K562 (cell line): ENCODE measurements at regions not wholly inside any gene's neighbourhood (a gene's known extent, or its start where the extent isn't known, plus 50 kb on each side); places are given as distances from the start of the nearest gene placed in this dataset.

Experiments used
- ATAC-seq: fragments of 200-7000 bp; cut with Tn5 transposase; 3 replicates; pipeline ENCODE4 v1.9.1; 2020; ENCODE audit warnings: moderate library complexity
- BruUV-seq: library from RNA; stranded (reverse); fragments of 400-500 nt; replicated peaks from 2 replicates; lab custom pipeline; 2021; lab: Mats Ljungman, UMichigan
- CTCF ChIA-PET: fragments of 300-600 bp; formaldehyde crosslinking; extraction: SDS; loops from one replicate; lab custom pipeline; 2021; ENCODE audit warnings: low intra/inter-chr PET ratio; lab: Yijun Ruan, JAX
- POLR2A ChIA-PET: fragments of 300-600, 350-650 bp; sonication (Branson Sonifier 250); formaldehyde crosslinking; extraction: SDS; loops from one replicate; lab custom pipeline; 2021; ENCODE audit warnings: antibody characterized with exemption, inconsistent platforms; lab: Yijun Ruan, JAX
- DNase-seq, 4 experiments: peaks; one replicate each; pipeline versions ENCODE4 v3.0.0 to v3.0.0-alpha.2; 2011 to 2018; ENCODE audit warnings: low spot score in 3 of 4, mixed read lengths in 3 of 4; ENCODE audit errors: extremely low read depth in 1 of 4
- FAIRE-seq: peaks from 2 replicates; lab custom pipeline; 2011; peaks lifted over from hg19 to GRCh38; lab: Jason Lieb, UNC
- H2AFZ ChIP-seq: 2 replicates; pipeline ENCODE4 v1.6.0; 2011; ENCODE audit warnings: low read depth, low read length, control low read depth, inconsistent platforms
- H3K27ac ChIP-seq: fragments of 200-600 bp; 3 replicates; pipeline ENCODE4 v1.8.0; 2011; ENCODE audit warnings: low read depth, mild to moderate bottlenecking, control low read depth, inconsistent platforms, low read length, moderate library complexity, mixed read lengths; ENCODE audit errors: extremely low read depth
- H3K27me3 ChIP-seq, 2 experiments: fragments of 300-600 bp in 1 of 2; 2 replicates in 1 of 2; 3 replicates in 1 of 2; pipeline versions ENCODE4 v1.6.0 to v1.8.0; 2011; ENCODE audit warnings: inconsistent platforms in 2 of 2, low read length in 2 of 2, mild to moderate bottlenecking in 1 of 2, mixed read lengths in 1 of 2, moderate library complexity in 1 of 2; ENCODE audit not compliant: control insufficient read depth in 2 of 2, insufficient read depth in 2 of 2
- H3K36me3 ChIP-seq: fragments of 300-600 bp; 3 replicates; pipeline ENCODE4 v1.8.0; 2011; ENCODE audit warnings: mild to moderate bottlenecking, low read length, inconsistent platforms; ENCODE audit not compliant: control insufficient read depth, insufficient read depth
- H3K4me1 ChIP-seq, 2 experiments: fragments of 200-600 bp in 1 of 2; replicated peaks in 1 of 2; 2 replicates in 1 of 2; 3 replicates in 1 of 2; pipeline versions ENCODE4 v1.5.1 to v1.8.0; 2011; ENCODE audit warnings: inconsistent platforms in 2 of 2, low read length in 2 of 2, mild to moderate bottlenecking in 1 of 2, mixed read lengths in 1 of 2, moderate library complexity in 1 of 2; ENCODE audit not compliant: control insufficient read depth in 2 of 2, insufficient read depth in 2 of 2
- H3K4me2 ChIP-seq: 2 replicates; pipeline ENCODE4 v1.6.1; 2011; ENCODE audit warnings: low read length, control low read depth, inconsistent platforms, mixed read lengths; ENCODE audit not compliant: insufficient read depth
- H3K4me3 ChIP-seq: fragments of 200-600 bp; sonication (generic), shearing (Covaris generic); 2 replicates; pipeline ENCODE4 v1.5.1; 2016; ENCODE audit warnings: control low read depth, inconsistent platforms
- H3K79me2 ChIP-seq: fragments of 200-600 bp; 3 replicates; pipeline ENCODE4 v1.8.0; 2011; ENCODE audit warnings: low read length, inconsistent platforms; ENCODE audit not compliant: control insufficient read depth, insufficient read depth
- H3K9ac ChIP-seq, 2 experiments: 2 replicates each; pipeline versions ENCODE4 v1.6.0 to v1.6.1; 2011; ENCODE audit warnings: low read depth in 2 of 2, low read length in 2 of 2, control low read depth in 1 of 2, inconsistent platforms in 1 of 2, mild to moderate bottlenecking in 1 of 2, mixed read lengths in 1 of 2; ENCODE audit not compliant: insufficient read depth in 1 of 2
- H3K9me1 ChIP-seq: one replicate; pipeline ENCODE4 v1.6.0; 2011; ENCODE audit warnings: inconsistent platforms, mild to moderate bottlenecking, low read length, moderate library complexity; ENCODE audit not compliant: control insufficient read depth, insufficient read depth
- H3K9me3 ChIP-seq: replicated peaks from 2 replicates; pipeline ENCODE4 v1.5.1; 2011; ENCODE audit warnings: low read depth, low read length, inconsistent platforms; ENCODE audit not compliant: control insufficient read depth, insufficient read depth
- H4K20me1 ChIP-seq: replicated peaks from 2 replicates; pipeline ENCODE4 v1.6.1; 2011; ENCODE audit warnings: low read length, inconsistent platforms, mixed read lengths; ENCODE audit not compliant: control insufficient read depth, insufficient read depth
- MXI1 ChIP-seq: IDR thresholded peaks from 2 replicates; pipeline ENCODE4 v1.6.1; 2011; ENCODE audit warnings: low read depth, mild to moderate bottlenecking, improper control_type of control experiment, low read length
- ZNF57 ChIP-seq: fragments of 450-650 bp; formaldehyde crosslinking; IDR thresholded peaks from 2 replicates; pipeline ENCODE4 v1.4.0; 2020; ENCODE audit warnings: mild to moderate bottlenecking, moderate library complexity
- ZNF766 ChIP-seq: fragments of 200-800 bp; sonication (Bioruptor generic); conservative IDR thresholded peaks from 2 replicates; pipeline ENCODE4 v1.6.1; 2016; ENCODE audit warnings: missing genetic modification characterization, missing compliant biosample characterization
- WGBS: fragments of 100-300 bp; shearing (Covaris generic); methylation state at CpG from one replicate; pipeline ENCODE4 v1.1.6; 2016; ENCODE audit warnings: low coverage, mixed read lengths; ENCODE audit not compliant: insufficient coverage; ENCODE audit errors: missing lambda C conversion rate; 5-methylcytosine and 5-hydroxymethylcytosine counted together
- in situ Hi-C: fragments of 300-500 bp; cut with MboI; formaldehyde crosslinking; loops from 4 replicates; pipeline ENCODE4 v1.15.0; 2018; ENCODE audit warnings: inconsistent platforms, mixed read lengths
- intact Hi-C: fragments of 100-400 bp; cut with micrococcal nuclease; formaldehyde crosslinking; loops from 2 replicates; pipeline ENCODE4 v1.14.2; 2022
- TF ChIP-seq, protein P1 (sequence below): sonication (generic); formaldehyde crosslinking; IDR thresholded peaks from 2 replicates; pipeline ENCODE4 v1.8.0; 2022; ENCODE audit warnings: missing genetic modification reagents, mild to moderate bottlenecking, moderate library complexity, borderline replicate concordance
- TF ChIP-seq, protein P2 (sequence below): fragments of 250-450 bp; sonication (Bioruptor Pico); IDR thresholded peaks from 2 replicates; pipeline ENCODE4 v1.5.1; 2021; ENCODE audit warnings: mild to moderate bottlenecking

DNA sequence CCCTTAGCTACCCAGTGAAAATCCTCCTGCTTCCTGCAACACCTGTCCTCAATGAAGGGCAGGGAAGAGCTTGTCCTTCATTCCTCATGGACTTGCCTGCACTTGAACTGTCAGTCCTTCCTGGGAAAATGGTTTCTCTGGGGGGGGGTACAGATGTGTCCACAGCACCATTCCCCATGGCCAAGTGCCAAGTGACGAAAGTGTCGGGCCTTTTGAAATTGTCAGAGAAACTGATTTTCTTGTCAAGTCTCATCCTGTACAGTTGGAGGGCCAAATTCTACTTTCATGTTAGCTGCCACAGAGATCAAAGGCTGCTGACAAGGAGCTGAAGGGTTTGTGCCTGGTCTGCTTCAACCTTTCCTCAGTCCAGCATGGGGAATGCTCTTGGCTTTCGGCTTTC lies 179.5 kb upstream of the PARP11 start:
- 0% methylated on average over 3 of the region's 3 CpGs for WGBS
- CTCF ChIA-PET: no interaction called here
- Histone ChIP-seq H2AFZ (no peak overlapping the region), H3K9ac (no peak overlapping the region), H3K4me3 (no peak overlapping the region), H3K27ac (no peak overlapping the region), H3K27me3 (peaks cover under 1 to 11% of the 10 kb centered on the region in 2 experiments; a peak in 3 of 5 replicates), H3K4me2 (no peak overlapping the region), H3K4me1 (no peaks in the 10 kb centered on the region), H3K36me3 (no peaks in the 10 kb centered on the region), H4K20me1 (no peaks in the 10 kb centered on the region), H3K9me1 (no peaks in the 10 kb centered on the region), H3K79me2 (no peaks in the 10 kb centered on the region), H3K9me3 (no peaks in the 10 kb centered on the region)
- ATAC-seq (no peak), FAIRE-seq (no peak), DNase-seq (no peak)
- intact Hi-C loops (no loop called here), in situ Hi-C loops (no loop called here)
- POLR2A ChIA-PET: no interaction called here
- TF ChIP-seq, protein P1, sequence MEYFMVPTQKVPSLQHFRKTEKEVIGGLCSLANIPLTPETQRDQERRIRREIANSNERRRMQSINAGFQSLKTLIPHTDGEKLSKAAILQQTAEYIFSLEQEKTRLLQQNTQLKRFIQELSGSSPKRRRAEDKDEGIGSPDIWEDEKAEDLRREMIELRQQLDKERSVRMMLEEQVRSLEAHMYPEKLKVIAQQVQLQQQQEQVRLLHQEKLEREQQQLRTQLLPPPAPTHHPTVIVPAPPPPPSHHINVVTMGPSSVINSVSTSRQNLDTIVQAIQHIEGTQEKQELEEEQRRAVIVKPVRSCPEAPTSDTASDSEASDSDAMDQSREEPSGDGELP (CRISPR knock-in tag): no peak
- TF ChIP-seq, protein P2, sequence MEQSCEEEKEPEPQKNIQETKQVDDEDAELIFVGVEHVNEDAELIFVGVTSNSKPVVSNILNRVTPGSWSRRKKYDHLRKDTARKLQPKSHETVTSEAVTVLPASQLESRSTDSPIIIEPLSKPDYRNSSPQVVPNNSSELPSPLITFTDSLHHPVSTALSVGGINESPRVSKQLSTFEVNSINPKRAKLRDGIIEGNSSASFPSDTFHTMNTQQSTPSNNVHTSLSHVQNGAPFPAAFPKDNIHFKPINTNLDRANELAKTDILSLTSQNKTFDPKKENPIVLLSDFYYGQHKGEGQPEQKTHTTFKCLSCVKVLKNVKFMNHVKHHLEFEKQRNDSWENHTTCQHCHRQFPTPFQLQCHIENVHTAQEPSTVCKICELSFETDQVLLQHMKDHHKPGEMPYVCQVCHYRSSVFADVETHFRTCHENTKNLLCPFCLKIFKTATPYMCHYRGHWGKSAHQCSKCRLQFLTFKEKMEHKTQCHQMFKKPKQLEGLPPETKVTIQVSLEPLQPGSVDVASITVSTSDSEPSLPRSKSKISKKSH (CRISPR knock-in tag): no peak
- no peak for TF ChIP-seq ZNF57 (CRISPR knock-in tag)
- TF ChIP-seq MXI1: no peak
- TF ChIP-seq ZNF766 (CRISPR knock-in tag): no peak
- no TSS peak for BruUV-seq
